ENCODE measurements at regions not wholly inside any gene's neighbourhood (a gene's known extent, or its start where the extent isn't known, plus 50 kb on each side); places are given as distances from the start of the nearest gene placed in this dataset.

GRCh38 chr13:75145927-75146326, 336.0 kb downstream of the TBC1D4 start:
- TF ChIP-seq EZH2 (optimal IDR thresholded peaks at IDR 0.05; ENCODE audit: low read depth, low read length) (no peak), CTCF (IDR thresholded peaks at IDR 0.05; ENCODE audit: low read length) (no peak), EZH2phosphoT487 (IDR thresholded peaks at IDR 0.05; ENCODE audit: low read length) (no peak)
